SK-N-SH treated with all-trans-retinoic acid at 6 μM for 48 hours (cell line): ENCODE measurements at regions not wholly inside any gene's neighbourhood (a gene's known extent, or its start where the extent isn't known, plus 50 kb on each side); places are given as distances from the start of the nearest gene placed in this dataset.

Experiments used
- ARNTL ChIP-seq: fragments of 450-650 bp; formaldehyde crosslinking; IDR thresholded peaks from 2 replicates; pipeline ENCODE4 v1.5.0; 2020; ENCODE audit warnings: low read depth, mild to moderate bottlenecking, moderate library complexity, borderline replicate concordance
- CREB5 ChIP-seq: fragments of 250-450 bp; sonication (Bioruptor Pico); IDR thresholded peaks from 2 replicates; pipeline ENCODE4 v1.5.1; 2020; ENCODE audit warnings: low read depth, mild to moderate bottlenecking, moderate library complexity
- ESRRG ChIP-seq: fragments of 250-450 bp; sonication (Bioruptor Pico); IDR thresholded peaks from 2 replicates; pipeline ENCODE4 v1.6.1; 2021; ENCODE audit warnings: mild to moderate bottlenecking
- GLIS3 ChIP-seq: fragments of 250-450 bp; sonication (Bioruptor Pico); IDR thresholded peaks from 2 replicates; pipeline ENCODE4 v1.5.0; 2020; ENCODE audit warnings: mild to moderate bottlenecking, moderate library complexity
- OSR1 ChIP-seq: fragments of 250-450 bp; sonication (Bioruptor Pico); IDR thresholded peaks from 2 replicates; pipeline ENCODE4 v1.8.0; 2022; ENCODE audit warnings: moderate library complexity, mild to moderate bottlenecking, inconsistent platforms
- PATZ1 ChIP-seq: fragments of 250-450 bp; sonication (Bioruptor Pico); IDR thresholded peaks from 2 replicates; pipeline ENCODE4 v1.8.0; 2020; ENCODE audit warnings: mild to moderate bottlenecking, moderate library complexity, borderline replicate concordance
- TOX ChIP-seq: fragments of 250-450 bp; sonication (Bioruptor Pico); IDR thresholded peaks from 2 replicates; pipeline ENCODE4 v1.8.0; 2021; ENCODE audit warnings: mild to moderate bottlenecking, moderate library complexity, borderline replicate concordance
- ZC3H10 ChIP-seq: fragments of 250-450 bp; sonication (Bioruptor Pico); IDR thresholded peaks from 2 replicates; pipeline ENCODE4 v1.5.1; 2021; ENCODE audit warnings: mild to moderate bottlenecking, moderate library complexity
- ZNF565 ChIP-seq: fragments of 450-650 bp; formaldehyde crosslinking; conservative IDR thresholded peaks from 2 replicates; pipeline ENCODE4 v1.5.0; 2020; ENCODE audit warnings: low read depth, mild to moderate bottlenecking, moderate library complexity

GRCh38 chr3:127133971-127134370, 59.0 kb upstream of the PRR23E start:
- TF ChIP-seq CREB5 (CRISPR knock-in tag): no peak
- TF ChIP-seq ZNF565: no peak
- TF ChIP-seq OSR1 (CRISPR knock-in tag): no peak
- TF ChIP-seq ARNTL: no peak
- TF ChIP-seq GLIS3 (CRISPR knock-in tag): no peak
- no peak for TF ChIP-seq TOX (CRISPR knock-in tag)
- no peak for TF ChIP-seq ESRRG
- no peak for TF ChIP-seq PATZ1 (CRISPR knock-in tag)
- TF ChIP-seq ZC3H10 (CRISPR knock-in tag): no peak
